MM.1S (cell line): ENCODE measurements at regions not wholly inside any gene's neighbourhood (a gene's known extent, or its start where the extent isn't known, plus 50 kb on each side); places are given as distances from the start of the nearest gene placed in this dataset.

Experiments
- DNase-seq: peaks from one replicate; pipeline ENCODE4 v3.0.0-alpha.2; 2015
- H2AFZ ChIP-seq: fragments of 300-600 bp; sonication (generic); 2 replicates; pipeline ENCODE4 v1.6.0; 2016; ENCODE audit warnings: antibody characterized with exemption, low read length
- H3F3A ChIP-seq: fragments of 300-600 bp; sonication (generic); 2 replicates; pipeline ENCODE4 v1.6.1; 2016; ENCODE audit warnings: mild to moderate bottlenecking, antibody characterized with exemption, low read length, moderate library complexity, mixed read lengths; ENCODE audit not compliant: insufficient read depth
- H3K27ac ChIP-seq: fragments of 300-600 bp; sonication (generic); 2 replicates; pipeline ENCODE4 v1.5.1; 2016; ENCODE audit warnings: mild to moderate bottlenecking, low read length
- H3K27me3 ChIP-seq: fragments of 300-600 bp; sonication (generic); replicated peaks from 2 replicates; pipeline ENCODE4 v1.6.0; 2016; ENCODE audit warnings: low read length; ENCODE audit not compliant: insufficient read depth
- H3K36me3 ChIP-seq: fragments of 300-600 bp; sonication (generic); replicated peaks from 2 replicates; pipeline ENCODE4 v1.6.1; 2016; ENCODE audit warnings: mild to moderate bottlenecking, low read length, mixed read lengths; ENCODE audit not compliant: insufficient read depth
- H3K4me1 ChIP-seq: fragments of 300-600 bp; sonication (generic); 2 replicates; pipeline ENCODE4 v1.6.1; 2016; ENCODE audit warnings: low read length, mixed read lengths
- H3K4me2 ChIP-seq: fragments of 300-600 bp; sonication (generic); 2 replicates; pipeline ENCODE4 v1.6.0; 2016; ENCODE audit warnings: low read depth, low read length
- H3K4me3 ChIP-seq: fragments of 300-600 bp; sonication (generic); 2 replicates; pipeline ENCODE4 v1.5.1; 2016; ENCODE audit warnings: low read length, mixed read lengths
- H3K79me2 ChIP-seq: fragments of 300-600 bp; sonication (generic); 2 replicates; pipeline ENCODE4 v1.6.1; 2016; ENCODE audit warnings: mixed run types, low read length, mixed read lengths
- H3K9ac ChIP-seq: fragments of 300-600 bp; sonication (generic); 2 replicates; pipeline ENCODE4 v1.6.1; 2016; ENCODE audit warnings: low read length, mixed read lengths
- H3K9me2 ChIP-seq: fragments of 300-600 bp; sonication (generic); replicated peaks from 2 replicates; pipeline ENCODE4 v1.6.1; 2016; ENCODE audit warnings: mild to moderate bottlenecking, low read length, mixed read lengths; ENCODE audit not compliant: insufficient read depth
- H3K9me3 ChIP-seq: fragments of 300-600 bp; sonication (generic); replicated peaks from 2 replicates; pipeline ENCODE4 v1.6.1; 2016; ENCODE audit warnings: mild to moderate bottlenecking, low read length, mixed read lengths; ENCODE audit not compliant: insufficient read depth
- H4K20me1 ChIP-seq: fragments of 300-600 bp; sonication (generic); 2 replicates; pipeline ENCODE4 v1.6.1; 2016; ENCODE audit warnings: mild to moderate bottlenecking, low read length, moderate library complexity, mixed read lengths; ENCODE audit not compliant: insufficient read depth
- CTCF ChIP-seq: fragments of 300-600 bp; sonication (generic); IDR thresholded peaks from 2 replicates; pipeline ENCODE4 v1.5.1; 2016; ENCODE audit warnings: antibody characterized with exemption, low read length, mixed read lengths
- EZH2 ChIP-seq: fragments of 300-600 bp; sonication (generic); optimal IDR thresholded peaks from 2 replicates; pipeline ENCODE3; 2017; ENCODE audit warnings: low read depth, mild to moderate bottlenecking, antibody characterized with exemption, low read length, mixed read lengths
- EZH2phosphoT487 ChIP-seq: fragments of 300-600 bp; sonication (generic); IDR thresholded peaks from 2 replicates; pipeline ENCODE4 v1.6.1; 2018; ENCODE audit warnings: antibody characterized with exemption, low read length

GRCh38 chr10:42948040-42948439 is 128.8 kb upstream of the RET start:
- Histone ChIP-seq H3K9me3 (no peaks in the 10 kb centered on the region), H4K20me1 (no peaks in the 10 kb centered on the region), H3K27me3 (no peaks in the 10 kb centered on the region), H3F3A (no peaks in the 10 kb centered on the region), H2AFZ (no peak overlapping the region), H3K9me2 (no peaks in the 10 kb centered on the region), H3K27ac (no peak overlapping the region), H3K4me1 (no peaks in the 10 kb centered on the region), H3K4me3 (no peak overlapping the region), H3K36me3 (no peaks in the 10 kb centered on the region), H3K9ac (no peak overlapping the region), H3K79me2 (no peaks in the 10 kb centered on the region), H3K4me2 (no peak overlapping the region)
- TF ChIP-seq EZH2 (no peak), CTCF (no peak), EZH2phosphoT487 (no peak)
- no peak for DNase-seq

GRCh38 chr10:42949287-42949686 is 127.6 kb upstream of the RET start:
- H4K20me1 ChIP-seq = no peaks in the 10 kb centered on the region
- no peaks in the 10 kb centered on the region for H3K79me2 ChIP-seq
- no peak overlapping the region for H2AFZ ChIP-seq
- TF ChIP-seq EZH2 = no peak
- no peak for TF ChIP-seq EZH2phosphoT487
- TF ChIP-seq CTCF = no peak
- H3K9me2 ChIP-seq = no peaks in the 10 kb centered on the region
- no peak for DNase-seq
- no peaks in the 10 kb centered on the region for H3K4me1 ChIP-seq
- no peak overlapping the region for H3K4me2 ChIP-seq
- H3F3A ChIP-seq = no peaks in the 10 kb centered on the region
- no peak overlapping the region for H3K4me3 ChIP-seq
- H3K27ac ChIP-seq = no peak overlapping the region
- H3K9me3 ChIP-seq = no peaks in the 10 kb centered on the region
- H3K36me3 ChIP-seq = no peaks in the 10 kb centered on the region
- H3K9ac ChIP-seq = no peak overlapping the region
- no peaks in the 10 kb centered on the region for H3K27me3 ChIP-seq

- H3K9me2 ChIP-seq = no peaks in the 10 kb centered on the region
- H3K9me3 ChIP-seq = no peaks in the 10 kb centered on the region
- no peak overlapping the region for H3K4me3 ChIP-seq
- DNase-seq = no peak
- H3K4me1 ChIP-seq = no peaks in the 10 kb centered on the region
- TF ChIP-seq EZH2phosphoT487 (no peak), EZH2 (no peak), CTCF (no peak)
- H3K27me3 ChIP-seq = no peaks in the 10 kb centered on the region
- H3K9ac ChIP-seq = no peak overlapping the region
- no peak overlapping the region for H2AFZ ChIP-seq
- no peaks in the 10 kb centered on the region for H4K20me1 ChIP-seq
- H3K4me2 ChIP-seq = no peak overlapping the region
- no peaks in the 10 kb centered on the region for H3K79me2 ChIP-seq
- H3F3A ChIP-seq = no peaks in the 10 kb centered on the region
- H3K36me3 ChIP-seq = no peaks in the 10 kb centered on the region
- H3K27ac ChIP-seq = no peak overlapping the region
These were observed 126.0 kb upstream of the RET start for GRCh38 chr10:42950606-42951485.
